Neural cell (in vitro differentiated cells): ENCODE measurements at regions not wholly inside any gene's neighbourhood (a gene's known extent, or its start where the extent isn't known, plus 50 kb on each side); places are given as distances from the start of the nearest gene placed in this dataset.

Experiments
- H2AFZ ChIP-seq: fragments of 200-600, 300-800 bp; sonication (generic), shearing (Covaris generic); 2 replicates; pipeline ENCODE4 v1.6.0; 2014; ENCODE audit warnings: low read depth, mild to moderate bottlenecking, antibody characterized with exemption, low read length, moderate library complexity
- H3F3A ChIP-seq: fragments of 200-600 bp; shearing (Covaris generic); 2 replicates; pipeline ENCODE4 v1.6.1; 2016; ENCODE audit warnings: mild to moderate bottlenecking, moderate library complexity, mixed read lengths, antibody characterized with exemption, low read length; ENCODE audit not compliant: insufficient read depth, poor library complexity, severe bottlenecking
- H3K27ac ChIP-seq: fragments of 200-600, 300-800 bp; sonication (generic), shearing (Covaris generic); 2 replicates; pipeline ENCODE4 v1.5.1; 2014; ENCODE audit warnings: mild to moderate bottlenecking, low read length, moderate library complexity
- H3K27me3 ChIP-seq: fragments of 300-800, 200-600 bp; sonication (generic), shearing (Covaris generic); 2 replicates; pipeline ENCODE4 v1.6.0; 2014; ENCODE audit warnings: mild to moderate bottlenecking, low read depth, low read length, moderate library complexity; ENCODE audit not compliant: insufficient read depth
- H3K36me3 ChIP-seq: fragments of 300-800, 200-600 bp; sonication (generic), shearing (Covaris generic); 2 replicates; pipeline ENCODE4 v1.5.1; 2014; ENCODE audit warnings: mild to moderate bottlenecking, antibody characterized with exemption, low read length, moderate library complexity; ENCODE audit not compliant: insufficient read depth
- H3K4me2 ChIP-seq: fragments of 300-800, 200-600 bp; sonication (generic), shearing (Covaris generic); 2 replicates; pipeline ENCODE4 v1.6.0; 2014; ENCODE audit warnings: mild to moderate bottlenecking, low read length
- H3K4me3 ChIP-seq: fragments of 300-800, 200-600 bp; sonication (generic), shearing (Covaris generic); 2 replicates; pipeline ENCODE4 v1.5.1; 2014; ENCODE audit warnings: mild to moderate bottlenecking, low read length, moderate library complexity
- H3K79me2 ChIP-seq: fragments of 200-600 bp; shearing (Covaris generic); replicated peaks from 2 replicates; pipeline ENCODE4 v1.6.0; 2014; ENCODE audit warnings: mild to moderate bottlenecking, low read length, moderate library complexity; ENCODE audit not compliant: insufficient read depth
- H3K9ac ChIP-seq: fragments of 300-800, 200-600 bp; sonication (generic), shearing (Covaris generic); 2 replicates; pipeline ENCODE4 v1.6.1; 2016; ENCODE audit warnings: mild to moderate bottlenecking, low read length, mixed read lengths
- H3K9me2 ChIP-seq: fragments of 200-600 bp; shearing (Covaris generic); 2 replicates; pipeline ENCODE4 v1.6.1; 2016; ENCODE audit warnings: mild to moderate bottlenecking, low read length, mixed read lengths; ENCODE audit not compliant: insufficient read depth
- H3K9me3 ChIP-seq: fragments of 200-600, 300-800 bp; sonication (generic), shearing (Covaris generic); 2 replicates; pipeline ENCODE4 v1.6.1; 2016; ENCODE audit warnings: mild to moderate bottlenecking, mixed run types, low read length, moderate library complexity, mixed read lengths
- H4K20me1 ChIP-seq: fragments of 200-600 bp; shearing (Covaris generic); 2 replicates; pipeline ENCODE4 v1.6.1; 2016; ENCODE audit warnings: mild to moderate bottlenecking, mixed run types; ENCODE audit not compliant: insufficient read depth
- EP300 ChIP-seq: fragments of 450-650 bp; conservative IDR thresholded peaks from 2 replicates; pipeline ENCODE4 v1.6.1; 2014; ENCODE audit warnings: antibody characterized with exemption, mild to moderate bottlenecking, moderate library complexity; ENCODE audit not compliant: poor library complexity, severe bottlenecking
- EZH2 ChIP-seq: fragments of 200-600, 300-800 bp; shearing (Covaris generic), sonication (generic); IDR thresholded peaks from 2 replicates; pipeline ENCODE4 v1.6.1; 2014; ENCODE audit warnings: antibody characterized with exemption, low read length, borderline replicate concordance, mild to moderate bottlenecking; ENCODE audit not compliant: insufficient read depth, poor library complexity, severe bottlenecking
- MXI1 ChIP-seq: fragments of 450-650 bp; conservative IDR thresholded peaks from 2 replicates; pipeline ENCODE4 v1.6.1; 2014; ENCODE audit warnings: antibody characterized with exemption, mild to moderate bottlenecking; ENCODE audit not compliant: poor library complexity, severe bottlenecking
- POLR2AphosphoS5 ChIP-seq: IDR thresholded peaks from 2 replicates; pipeline ENCODE4 v1.6.1; 2012
- RAD21 ChIP-seq: fragments of 450-650 bp; conservative IDR thresholded peaks from 2 replicates; pipeline ENCODE4 v1.6.1; 2014; ENCODE audit warnings: antibody characterized with exemption, mild to moderate bottlenecking, moderate library complexity
- SMC3 ChIP-seq: fragments of 450-650 bp; conservative IDR thresholded peaks from 2 replicates; pipeline ENCODE4 v1.6.1; 2014; ENCODE audit warnings: antibody characterized with exemption, mild to moderate bottlenecking, moderate library complexity; ENCODE audit not compliant: poor library complexity
- TAF1 ChIP-seq: IDR thresholded peaks from 2 replicates; pipeline ENCODE4 v1.6.1; 2012; ENCODE audit warnings: low read depth
- TF ChIP-seq, protein P1 (sequence below): IDR thresholded peaks from 2 replicates; pipeline ENCODE4 v1.6.1; 2012; ENCODE audit warnings: borderline replicate concordance
- TF ChIP-seq, protein P2 (sequence below): fragments of 450-650 bp; IDR thresholded peaks from 2 replicates; pipeline ENCODE4 v1.5.1; 2014; ENCODE audit warnings: antibody characterized with exemption, mild to moderate bottlenecking, moderate library complexity; ENCODE audit not compliant: poor library complexity, severe bottlenecking

DNA sequence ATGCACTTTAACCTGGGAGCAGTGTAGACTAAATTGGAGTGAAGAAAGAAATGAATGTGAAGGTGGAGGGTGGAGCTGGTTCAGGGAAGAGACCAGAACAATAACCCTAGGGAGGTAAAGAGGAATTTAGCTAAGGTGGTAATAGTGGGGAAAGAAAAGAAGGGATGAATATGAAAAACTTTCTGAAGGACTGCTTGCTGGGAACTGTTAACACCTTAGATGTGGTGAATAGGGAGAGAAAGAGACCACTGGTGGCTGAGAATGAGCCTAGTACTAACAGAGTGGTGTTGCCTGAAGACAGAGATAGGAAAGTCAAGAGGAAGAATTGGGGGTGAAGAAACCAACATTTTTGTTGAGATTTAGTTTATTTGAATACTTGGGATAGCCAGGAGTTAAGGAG, 78.4 kb upstream of the HS3ST5 start:
- no peak overlapping the region for H3K27ac ChIP-seq
- no peak overlapping the region for H3K4me3 ChIP-seq
- no peaks in the 10 kb centered on the region for H3K9me3 ChIP-seq
- H3K4me2 ChIP-seq: no peak overlapping the region
- H3K9ac ChIP-seq: no peak overlapping the region
- TF ChIP-seq POLR2AphosphoS5: no peak
- TF ChIP-seq, protein P1, sequence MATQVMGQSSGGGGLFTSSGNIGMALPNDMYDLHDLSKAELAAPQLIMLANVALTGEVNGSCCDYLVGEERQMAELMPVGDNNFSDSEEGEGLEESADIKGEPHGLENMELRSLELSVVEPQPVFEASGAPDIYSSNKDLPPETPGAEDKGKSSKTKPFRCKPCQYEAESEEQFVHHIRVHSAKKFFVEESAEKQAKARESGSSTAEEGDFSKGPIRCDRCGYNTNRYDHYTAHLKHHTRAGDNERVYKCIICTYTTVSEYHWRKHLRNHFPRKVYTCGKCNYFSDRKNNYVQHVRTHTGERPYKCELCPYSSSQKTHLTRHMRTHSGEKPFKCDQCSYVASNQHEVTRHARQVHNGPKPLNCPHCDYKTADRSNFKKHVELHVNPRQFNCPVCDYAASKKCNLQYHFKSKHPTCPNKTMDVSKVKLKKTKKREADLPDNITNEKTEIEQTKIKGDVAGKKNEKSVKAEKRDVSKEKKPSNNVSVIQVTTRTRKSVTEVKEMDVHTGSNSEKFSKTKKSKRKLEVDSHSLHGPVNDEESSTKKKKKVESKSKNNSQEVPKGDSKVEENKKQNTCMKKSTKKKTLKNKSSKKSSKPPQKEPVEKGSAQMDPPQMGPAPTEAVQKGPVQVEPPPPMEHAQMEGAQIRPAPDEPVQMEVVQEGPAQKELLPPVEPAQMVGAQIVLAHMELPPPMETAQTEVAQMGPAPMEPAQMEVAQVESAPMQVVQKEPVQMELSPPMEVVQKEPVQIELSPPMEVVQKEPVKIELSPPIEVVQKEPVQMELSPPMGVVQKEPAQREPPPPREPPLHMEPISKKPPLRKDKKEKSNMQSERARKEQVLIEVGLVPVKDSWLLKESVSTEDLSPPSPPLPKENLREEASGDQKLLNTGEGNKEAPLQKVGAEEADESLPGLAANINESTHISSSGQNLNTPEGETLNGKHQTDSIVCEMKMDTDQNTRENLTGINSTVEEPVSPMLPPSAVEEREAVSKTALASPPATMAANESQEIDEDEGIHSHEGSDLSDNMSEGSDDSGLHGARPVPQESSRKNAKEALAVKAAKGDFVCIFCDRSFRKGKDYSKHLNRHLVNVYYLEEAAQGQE: no peak
- H2AFZ ChIP-seq: no peak overlapping the region
- H3K36me3 ChIP-seq: no peaks in the 10 kb centered on the region
- no peaks in the 10 kb centered on the region for H3K27me3 ChIP-seq
- H4K20me1 ChIP-seq: no peaks in the 10 kb centered on the region
- no peaks in the 10 kb centered on the region for H3F3A ChIP-seq
- H3K79me2 ChIP-seq: no peaks in the 10 kb centered on the region
- no peaks in the 10 kb centered on the region for H3K9me2 ChIP-seq

DNA sequence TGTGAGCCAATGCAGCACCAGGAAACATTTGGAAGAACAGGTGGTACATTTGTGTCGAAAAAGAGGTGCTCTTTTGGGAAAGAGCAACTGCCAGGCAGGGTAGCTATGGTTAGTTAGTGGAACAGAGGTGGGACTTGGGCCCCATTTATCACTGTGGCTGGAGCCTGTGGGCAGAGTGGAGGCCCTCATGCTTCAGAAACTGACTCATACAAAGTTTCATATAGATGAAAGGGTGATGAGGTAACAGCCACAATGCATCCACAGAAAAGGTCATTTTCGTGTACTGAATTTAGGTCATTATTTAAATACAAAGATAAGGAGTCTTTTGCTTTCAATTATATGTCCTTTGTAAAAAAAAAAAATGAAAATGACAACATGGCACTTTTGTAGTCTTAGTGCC, 76.4 kb upstream of the HS3ST5 start:
- Histone ChIP-seq H3K9me2 (no peaks in the 10 kb centered on the region), H3K27ac (no peak overlapping the region), H3K79me2 (no peaks in the 10 kb centered on the region), H4K20me1 (no peaks in the 10 kb centered on the region), H3K9ac (no peak overlapping the region), H3K9me3 (no peaks in the 10 kb centered on the region), H3K4me3 (no peak overlapping the region), H3F3A (no peaks in the 10 kb centered on the region), H3K36me3 (no peaks in the 10 kb centered on the region), H3K27me3 (no peaks in the 10 kb centered on the region), H3K4me2 (no peak overlapping the region), H2AFZ (no peak overlapping the region)
- TF ChIP-seq MXI1 (no peak), TAF1 (no peak), RAD21 (no peak), POLR2AphosphoS5 (no peak), EP300 (no peak), EZH2 (no peak), SMC3 (no peak)
- TF ChIP-seq, protein P1: no peak
- TF ChIP-seq, protein P2, sequence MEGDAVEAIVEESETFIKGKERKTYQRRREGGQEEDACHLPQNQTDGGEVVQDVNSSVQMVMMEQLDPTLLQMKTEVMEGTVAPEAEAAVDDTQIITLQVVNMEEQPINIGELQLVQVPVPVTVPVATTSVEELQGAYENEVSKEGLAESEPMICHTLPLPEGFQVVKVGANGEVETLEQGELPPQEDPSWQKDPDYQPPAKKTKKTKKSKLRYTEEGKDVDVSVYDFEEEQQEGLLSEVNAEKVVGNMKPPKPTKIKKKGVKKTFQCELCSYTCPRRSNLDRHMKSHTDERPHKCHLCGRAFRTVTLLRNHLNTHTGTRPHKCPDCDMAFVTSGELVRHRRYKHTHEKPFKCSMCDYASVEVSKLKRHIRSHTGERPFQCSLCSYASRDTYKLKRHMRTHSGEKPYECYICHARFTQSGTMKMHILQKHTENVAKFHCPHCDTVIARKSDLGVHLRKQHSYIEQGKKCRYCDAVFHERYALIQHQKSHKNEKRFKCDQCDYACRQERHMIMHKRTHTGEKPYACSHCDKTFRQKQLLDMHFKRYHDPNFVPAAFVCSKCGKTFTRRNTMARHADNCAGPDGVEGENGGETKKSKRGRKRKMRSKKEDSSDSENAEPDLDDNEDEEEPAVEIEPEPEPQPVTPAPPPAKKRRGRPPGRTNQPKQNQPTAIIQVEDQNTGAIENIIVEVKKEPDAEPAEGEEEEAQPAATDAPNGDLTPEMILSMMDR: no peak
